ENCODE measurements at regions not wholly inside any gene's neighbourhood (a gene's known extent, or its start where the extent isn't known, plus 50 kb on each side); places are given as distances from the start of the nearest gene placed in this dataset.

- no peak for DNase-seq
- no peak for TF ChIP-seq CTCF (IDR thresholded peaks at IDR 0.05)
- no peak for TF ChIP-seq POLR2A (IDR thresholded peaks at IDR 0.05)
- H3K36me3 ChIP-seq (ENCODE audit: low read depth, missing control alignments), result no peaks in the 10 kb centered on the region
- no peak overlapping the region for H3K4me3 ChIP-seq
- H3K4me1 ChIP-seq, result no peaks in the 10 kb centered on the region
- H3K9me3 ChIP-seq, result no peaks in the 10 kb centered on the region
- WGBS, 2 donors, result 80 to 89% methylated on average over 6 of the region's 6 CpGs
- no peak overlapping the region for H3K27ac ChIP-seq
- no peaks in the 10 kb centered on the region for H3K27me3 ChIP-seq
- intact Hi-C loops (cut with DNase I; ENCODE audit: low total_unique reads), result no loop called here
Observed at GRCh38 chr10:4347397-4347796, 478.6 kb upstream of the AKR1E2 start.

DNA sequence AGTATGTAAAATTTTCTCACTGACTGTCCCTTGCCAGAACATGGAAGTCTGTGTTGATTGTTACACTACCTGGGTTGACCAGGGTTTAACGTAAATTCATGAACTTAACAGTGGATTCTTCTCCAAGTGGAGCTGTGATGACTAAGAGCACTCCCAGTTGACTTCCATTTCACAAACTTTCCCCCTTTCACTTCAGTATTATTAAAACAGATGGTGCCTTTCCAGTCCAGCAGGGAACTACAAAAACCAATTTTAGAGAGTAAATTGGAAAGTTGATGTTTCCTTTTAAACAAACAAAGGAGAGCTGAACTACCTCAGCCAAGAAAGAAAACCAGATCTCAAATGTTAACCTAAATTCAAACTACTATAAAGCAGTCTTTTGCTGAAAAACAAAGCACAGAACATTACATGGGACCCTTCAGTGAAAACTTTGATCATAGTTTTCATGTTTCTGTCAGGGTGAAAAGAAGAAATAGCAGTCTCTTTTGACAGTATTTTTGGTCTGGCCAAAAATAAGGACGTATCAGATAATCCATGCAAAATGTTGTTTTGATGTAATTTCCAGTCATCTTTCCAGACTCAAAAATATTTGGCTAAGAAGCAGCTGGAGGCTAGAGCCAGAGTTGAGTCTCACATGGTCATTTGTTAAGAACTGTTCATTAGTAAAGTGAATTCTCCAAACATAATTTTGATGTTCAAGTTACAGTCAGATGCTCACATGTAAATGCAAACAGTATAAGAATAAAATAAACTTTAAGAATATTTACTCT, 479.9 kb upstream of the AKR1E2 start:
- no peaks in the 10 kb centered on the region for H3K4me1 ChIP-seq
- peak; percentile 28 for DNase-seq
- H3K36me3 ChIP-seq (ENCODE audit: low read depth, missing control alignments), result no peaks in the 10 kb centered on the region
- H3K4me3 ChIP-seq, result no peak overlapping the region
- TF ChIP-seq CTCF (IDR thresholded peaks at IDR 0.05) (no peak), POLR2A (IDR thresholded peaks at IDR 0.05) (no peak)
- H3K27me3 ChIP-seq, result no peaks in the 10 kb centered on the region
- no peaks in the 10 kb centered on the region for H3K9me3 ChIP-seq
- WGBS, 2 donors, result 65 to 66% methylated on average over 2 of the region's 2 CpGs
- intact Hi-C loops (cut with DNase I; ENCODE audit: low total_unique reads), result no loop called here
- peak overlapping the region in 1 of 2 donors; percentile 77 for H3K27ac ChIP-seq

GRCh38 chr10:4344492-4344994, 481.5 kb upstream of the AKR1E2 start:
- Histone ChIP-seq H3K9me3 (no peaks in the 10 kb centered on the region), H3K4me1 (no peaks in the 10 kb centered on the region), H3K27ac (no peak overlapping the region), H3K27me3 (no peaks in the 10 kb centered on the region), H3K36me3 (ENCODE audit: low read depth, missing control alignments) (no peaks in the 10 kb centered on the region), H3K4me3 (no peak overlapping the region)
- TF ChIP-seq CTCF (IDR thresholded peaks at IDR 0.05), result no peak
- TF ChIP-seq POLR2A (IDR thresholded peaks at IDR 0.05), result no peak
- intact Hi-C loops (cut with DNase I; ENCODE audit: low total_unique reads), result no loop called here
- WGBS, 2 donors, result 64 to 73% methylated on average over 10 of the region's 10 CpGs
- DNase-seq, result peak; percentile 43

GRCh38 chr10:4343873-4344272, 482.1 kb upstream of the AKR1E2 start:
- no peaks in the 10 kb centered on the region for H3K36me3 ChIP-seq (ENCODE audit: low read depth, missing control alignments)
- no peak overlapping the region for H3K27ac ChIP-seq
- no peaks in the 10 kb centered on the region for H3K4me1 ChIP-seq
- DNase-seq, result no peak
- WGBS, 2 donors, result 93 to 96% methylated on average over 4 of the region's 4 CpGs
- H3K9me3 ChIP-seq, result no peaks in the 10 kb centered on the region
- intact Hi-C loops (cut with DNase I; ENCODE audit: low total_unique reads), result no loop called here
- TF ChIP-seq POLR2A (IDR thresholded peaks at IDR 0.05), result no peak
- TF ChIP-seq CTCF (IDR thresholded peaks at IDR 0.05), result no peak
- no peaks in the 10 kb centered on the region for H3K27me3 ChIP-seq
- H3K4me3 ChIP-seq, result no peak overlapping the region

DNA sequence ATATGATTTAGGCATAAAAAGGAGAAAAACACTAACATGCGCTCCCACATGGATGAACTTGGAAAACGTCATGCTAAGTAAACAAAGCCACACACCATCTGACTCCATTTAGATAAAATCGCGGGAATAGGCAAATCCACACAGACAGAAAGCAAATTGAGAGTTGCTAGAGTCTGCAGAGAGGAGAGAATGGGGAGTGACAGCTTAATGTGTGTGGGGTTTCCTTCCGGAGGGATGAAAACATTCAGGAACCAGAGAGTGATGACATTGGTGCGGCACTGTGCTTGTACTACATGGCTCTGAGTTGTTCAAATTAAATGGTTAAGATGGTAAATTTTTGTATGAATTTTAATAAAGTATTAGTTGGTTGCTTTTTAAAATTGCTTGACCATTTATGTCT, 482.9 kb upstream of the AKR1E2 start:
- no peak for DNase-seq
- WGBS, 2 donors, result 88 to 90% methylated on average over 6 of the region's 6 CpGs
- Histone ChIP-seq H3K9me3 (no peaks in the 10 kb centered on the region), H3K4me1 (no peaks in the 10 kb centered on the region), H3K4me3 (no peak overlapping the region), H3K27ac (no peak overlapping the region), H3K27me3 (no peaks in the 10 kb centered on the region), H3K36me3 (ENCODE audit: low read depth, missing control alignments) (no peaks in the 10 kb centered on the region)
- intact Hi-C loops (cut with DNase I; ENCODE audit: low total_unique reads), result no loop called here
- TF ChIP-seq POLR2A (IDR thresholded peaks at IDR 0.05) (no peak), CTCF (IDR thresholded peaks at IDR 0.05) (no peak)

All from testis (tissue), 2 donors.